LNCaP clone FGC (cell line): ENCODE measurements at regions not wholly inside any gene's neighbourhood (a gene's known extent, or its start where the extent isn't known, plus 50 kb on each side); places are given as distances from the start of the nearest gene placed in this dataset.
"Not testable (repeated sequence)": the region's sequence is repeated elsewhere in the genome, so short reads cannot be mapped to it uniquely, and the experiment has no call there.

ENCODE experiments used
- DNase-seq: peaks from one replicate; pipeline ENCODE4 v3.0.0-alpha.2; 2011; ENCODE audit warnings: low read depth
- H3K4me3 ChIP-seq: 2 replicates; pipeline ENCODE4 v1.5.1; 2011; ENCODE audit warnings: mild to moderate bottlenecking, low read depth, low read length, control low read depth
- TF ChIP-seq, protein P1 (sequence below): IDR thresholded peaks from 2 replicates; pipeline ENCODE4 v1.5.1; 2012; ENCODE audit warnings: mild to moderate bottlenecking; ENCODE audit not compliant: control insufficient read depth, insufficient read depth; ENCODE audit errors: extremely low read depth

GRCh38 chr19:5285311-5285710 is 55.3 kb downstream of the PTPRS start:
- TF ChIP-seq, protein P1, sequence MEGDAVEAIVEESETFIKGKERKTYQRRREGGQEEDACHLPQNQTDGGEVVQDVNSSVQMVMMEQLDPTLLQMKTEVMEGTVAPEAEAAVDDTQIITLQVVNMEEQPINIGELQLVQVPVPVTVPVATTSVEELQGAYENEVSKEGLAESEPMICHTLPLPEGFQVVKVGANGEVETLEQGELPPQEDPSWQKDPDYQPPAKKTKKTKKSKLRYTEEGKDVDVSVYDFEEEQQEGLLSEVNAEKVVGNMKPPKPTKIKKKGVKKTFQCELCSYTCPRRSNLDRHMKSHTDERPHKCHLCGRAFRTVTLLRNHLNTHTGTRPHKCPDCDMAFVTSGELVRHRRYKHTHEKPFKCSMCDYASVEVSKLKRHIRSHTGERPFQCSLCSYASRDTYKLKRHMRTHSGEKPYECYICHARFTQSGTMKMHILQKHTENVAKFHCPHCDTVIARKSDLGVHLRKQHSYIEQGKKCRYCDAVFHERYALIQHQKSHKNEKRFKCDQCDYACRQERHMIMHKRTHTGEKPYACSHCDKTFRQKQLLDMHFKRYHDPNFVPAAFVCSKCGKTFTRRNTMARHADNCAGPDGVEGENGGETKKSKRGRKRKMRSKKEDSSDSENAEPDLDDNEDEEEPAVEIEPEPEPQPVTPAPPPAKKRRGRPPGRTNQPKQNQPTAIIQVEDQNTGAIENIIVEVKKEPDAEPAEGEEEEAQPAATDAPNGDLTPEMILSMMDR, result no peak
- DNase-seq, result no peak

DNA sequence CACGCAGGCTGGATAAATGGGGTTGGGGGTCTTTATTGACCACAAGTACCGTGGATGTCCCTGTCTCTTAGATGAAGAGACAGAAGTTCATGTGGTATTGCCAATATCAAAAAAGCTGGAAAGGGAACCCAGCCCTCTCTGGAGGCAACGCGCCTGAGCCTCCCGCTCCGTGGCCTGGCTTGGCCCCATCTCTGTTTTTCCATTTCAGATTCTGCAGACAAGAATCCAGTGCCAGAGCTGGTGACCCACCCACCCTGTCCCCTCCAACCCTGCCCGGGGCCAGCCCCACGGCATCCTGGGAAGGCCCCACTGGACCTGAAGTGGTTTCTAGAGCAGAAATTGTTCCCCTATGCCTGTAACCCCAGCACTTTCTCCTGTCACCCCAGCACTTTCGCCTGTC is 57.7 kb downstream of the PTPRS start:
- H3K4me3 ChIP-seq, result no peak overlapping the region
- no peak for DNase-seq
- TF ChIP-seq, protein P1, result no peak

More at GRCh38 chr19:5285311-5285710, 55.3 kb downstream of the PTPRS start:
- H3K4me3 ChIP-seq, result no peak overlapping the region

DNA sequence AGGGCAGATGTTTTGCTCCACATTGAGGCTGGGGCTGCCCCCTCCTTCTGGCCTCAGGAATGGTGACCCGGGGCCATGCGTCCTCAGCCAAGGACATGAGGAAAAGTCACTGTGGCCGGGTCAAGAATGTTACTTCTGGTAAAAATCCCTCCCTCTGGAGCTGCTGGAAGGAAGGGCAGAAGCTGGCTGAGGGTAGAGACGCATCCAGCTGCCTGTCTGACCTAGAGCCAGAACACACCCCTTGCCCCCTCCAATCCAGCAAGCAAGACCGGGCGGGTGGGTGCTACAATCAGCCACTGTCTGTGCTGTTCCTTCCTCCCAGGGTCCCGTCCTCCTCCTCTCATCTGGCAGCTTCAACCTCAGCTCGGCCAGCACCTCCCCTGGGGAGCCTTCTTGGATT is 59.0 kb downstream of the PTPRS start:
- no peak for DNase-seq
- TF ChIP-seq, protein P1, result no peak
- no peak overlapping the region for H3K4me3 ChIP-seq

DNA sequence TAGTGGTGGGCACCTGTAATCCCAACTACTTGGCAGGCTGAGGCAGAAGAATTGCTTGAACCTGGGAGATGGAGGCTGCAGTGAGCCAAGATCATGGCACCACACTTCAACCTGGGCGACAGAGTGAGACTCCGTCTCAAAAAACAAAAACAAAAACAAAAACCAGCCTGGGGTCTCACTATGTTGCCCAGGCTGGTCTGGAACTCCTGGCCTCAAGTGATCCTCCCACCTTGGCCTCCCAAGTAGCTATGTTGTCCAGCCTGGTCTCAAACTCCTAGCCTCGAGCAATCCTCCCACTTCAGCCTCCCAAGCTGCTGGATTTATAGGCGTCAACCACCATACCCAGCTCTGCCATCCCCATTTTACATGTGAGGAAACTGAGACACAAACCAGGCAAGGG is 64.9 kb downstream of the PTPRS start:
- DNase-seq, H3K4me3 ChIP-seq: not testable (repeated sequence)

DNA sequence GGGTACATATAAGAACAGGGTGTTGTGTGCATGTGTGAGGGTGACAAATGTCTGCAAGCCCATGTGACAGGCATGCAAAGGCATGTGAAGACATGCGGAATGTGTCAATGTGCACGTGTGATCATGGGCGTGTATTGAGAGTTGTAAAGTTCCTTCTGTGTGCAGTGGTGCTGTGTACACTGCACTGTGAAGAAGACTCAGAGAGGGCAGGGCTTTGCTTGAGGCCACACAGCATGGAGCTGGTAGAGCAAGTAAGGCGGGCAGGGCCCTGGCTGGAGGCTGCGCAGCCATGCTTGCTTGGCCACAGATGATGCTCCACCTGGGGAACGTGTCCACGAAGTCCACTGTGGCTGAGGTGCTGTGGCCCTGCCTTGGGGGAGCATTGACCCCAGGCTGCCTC is 66.8 kb downstream of the PTPRS start:
- H3K4me3 ChIP-seq, result no peak overlapping the region
- DNase-seq, result no peak
- TF ChIP-seq, protein P1, result no peak

GRCh38 chr19:5271145-5271544 is 69.5 kb downstream of the PTPRS start:
- DNase-seq, result no peak

GRCh38 chr19:5269926-5270325 is 70.7 kb downstream of the PTPRS start:
- TF ChIP-seq, protein P1, result no peak
- H3K4me3 ChIP-seq, result no peak overlapping the region

More at GRCh38 chr19:5271145-5271544, 69.5 kb downstream of the PTPRS start:
- H3K4me3 ChIP-seq, result no peak overlapping the region
- TF ChIP-seq, protein P1, result no peak

More at GRCh38 chr19:5269926-5270325, 70.7 kb downstream of the PTPRS start:
- no peak for DNase-seq
